ENCODE measurements at regions not wholly inside any gene's neighbourhood (a gene's known extent, or its start where the extent isn't known, plus 50 kb on each side); places are given as distances from the start of the nearest gene placed in this dataset.

DNA sequence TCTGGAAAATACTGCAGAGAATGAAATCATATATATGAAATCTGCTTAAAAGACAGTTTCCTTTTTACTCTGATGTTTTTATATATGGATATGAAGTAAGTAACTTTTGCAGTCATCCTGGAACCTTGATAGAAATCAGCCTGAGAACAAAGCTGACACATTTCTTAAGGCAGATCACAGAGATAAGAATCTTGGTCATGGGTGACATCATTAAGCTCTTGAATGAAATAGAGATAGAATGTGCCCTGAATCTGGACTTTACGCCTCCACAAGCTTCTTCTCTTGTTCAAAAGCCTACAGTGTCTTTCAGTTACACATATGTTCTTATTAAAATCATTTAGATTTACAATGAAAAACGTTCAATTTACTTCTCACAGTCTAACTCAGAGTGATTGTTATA lies 319.1 kb upstream of the CNTNAP2 start:
- TF ChIP-seq, protein P1, sequence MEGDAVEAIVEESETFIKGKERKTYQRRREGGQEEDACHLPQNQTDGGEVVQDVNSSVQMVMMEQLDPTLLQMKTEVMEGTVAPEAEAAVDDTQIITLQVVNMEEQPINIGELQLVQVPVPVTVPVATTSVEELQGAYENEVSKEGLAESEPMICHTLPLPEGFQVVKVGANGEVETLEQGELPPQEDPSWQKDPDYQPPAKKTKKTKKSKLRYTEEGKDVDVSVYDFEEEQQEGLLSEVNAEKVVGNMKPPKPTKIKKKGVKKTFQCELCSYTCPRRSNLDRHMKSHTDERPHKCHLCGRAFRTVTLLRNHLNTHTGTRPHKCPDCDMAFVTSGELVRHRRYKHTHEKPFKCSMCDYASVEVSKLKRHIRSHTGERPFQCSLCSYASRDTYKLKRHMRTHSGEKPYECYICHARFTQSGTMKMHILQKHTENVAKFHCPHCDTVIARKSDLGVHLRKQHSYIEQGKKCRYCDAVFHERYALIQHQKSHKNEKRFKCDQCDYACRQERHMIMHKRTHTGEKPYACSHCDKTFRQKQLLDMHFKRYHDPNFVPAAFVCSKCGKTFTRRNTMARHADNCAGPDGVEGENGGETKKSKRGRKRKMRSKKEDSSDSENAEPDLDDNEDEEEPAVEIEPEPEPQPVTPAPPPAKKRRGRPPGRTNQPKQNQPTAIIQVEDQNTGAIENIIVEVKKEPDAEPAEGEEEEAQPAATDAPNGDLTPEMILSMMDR (IDR thresholded peaks at IDR 0.05) = no peak
- TF ChIP-seq POLR2A (IDR thresholded peaks at IDR 0.05) (no peak), POLR2AphosphoS5 (IDR thresholded peaks at IDR 0.05) (no peak)

Data from breast epithelium (tissue), 3 donors.